NCI-H526 treated with DMSO at 0.1 percent for 48 hours (cell line): ENCODE measurements at regions not wholly inside any gene's neighbourhood (a gene's known extent, or its start where the extent isn't known, plus 50 kb on each side); places are given as distances from the start of the nearest gene placed in this dataset.
"Not testable (repeated sequence)": the region's sequence is repeated elsewhere in the genome, so short reads cannot be mapped to it uniquely, and the experiment has no call there.

Experiments used
- DNase-seq: peaks from one replicate; lab custom pipeline; 2025; lab: John Stamatoyannopoulos, UW

- no peak for DNase-seq
Observed at GRCh38 chr17:6257336-6257735, 177.6 kb downstream of the AIPL1 start.

- DNase-seq: no peak
Observed at GRCh38 chr17:6255322-6255721, 179.6 kb downstream of the AIPL1 start.

GRCh38 chr17:6254036-6254435 lies 180.9 kb downstream of the AIPL1 start:
- DNase-seq: no peak

- not testable (repeated sequence) for DNase-seq
Observed at GRCh38 chr17:6251640-6252039, 181.5 kb downstream of the WSCD1 start.

- DNase-seq: no peak
Observed at GRCh38 chr17:6249732-6250131, 179.6 kb downstream of the WSCD1 start.

GRCh38 chr17:6248061-6248460 lies 177.9 kb downstream of the WSCD1 start:
- DNase-seq: no peak

GRCh38 chr17:6245301-6246177 lies 175.4 kb downstream of the WSCD1 start:
- no peak for DNase-seq

GRCh38 chr17:6244796-6245195 lies 174.6 kb downstream of the WSCD1 start:
- DNase-seq: no peak

GRCh38 chr17:6244253-6244652 lies 174.1 kb downstream of the WSCD1 start:
- DNase-seq: no peak

- no peak for DNase-seq
Observed at GRCh38 chr17:6243186-6243585, 173.0 kb downstream of the WSCD1 start.

GRCh38 chr17:6241996-6242395 lies 171.8 kb downstream of the WSCD1 start:
- DNase-seq: no peak

- DNase-seq: no peak
Observed at GRCh38 chr17:6241381-6241780, 171.2 kb downstream of the WSCD1 start.

GRCh38 chr17:6240601-6241000 lies 170.4 kb downstream of the WSCD1 start:
- DNase-seq: no peak

- no peak for DNase-seq
Observed at GRCh38 chr17:6240001-6240400, 169.8 kb downstream of the WSCD1 start.

- DNase-seq: no peak
Observed at GRCh38 chr17:6239241-6239798, 169.1 kb downstream of the WSCD1 start.

- DNase-seq: no peak
Observed at GRCh38 chr17:6233856-6234255, 163.7 kb downstream of the WSCD1 start.

GRCh38 chr17:6233339-6233738 lies 163.2 kb downstream of the WSCD1 start:
- DNase-seq: no peak

GRCh38 chr17:6232732-6233101 lies 162.5 kb downstream of the WSCD1 start:
- no peak for DNase-seq

- no peak for DNase-seq
Observed at GRCh38 chr17:6231886-6232731, 161.9 kb downstream of the WSCD1 start.

- DNase-seq: no peak
Observed at GRCh38 chr17:6231465-6231864, 161.3 kb downstream of the WSCD1 start.

- DNase-seq: no peak
Observed at GRCh38 chr17:6218333-6218732, 148.2 kb downstream of the WSCD1 start.

GRCh38 chr17:6215071-6216035 lies 145.2 kb downstream of the WSCD1 start:
- DNase-seq: no peak
